Cerebellar nuclear complex (tissue), 1 donor: ENCODE measurements at regions not wholly inside any gene's neighbourhood (a gene's known extent, or its start where the extent isn't known, plus 50 kb on each side); places are given as distances from the start of the nearest gene placed in this dataset.
"Not testable (repeated sequence)": the region's sequence is repeated elsewhere in the genome, so short reads cannot be mapped to it uniquely, and the experiment has no call there.

ENCODE experiments used
- DNase-seq, 2 experiments: peaks; one replicate each; lab custom pipeline; 2025; lab: John Stamatoyannopoulos, UW

- DNase-seq, result no peak
Observed at GRCh38 chr3:145032791-145033190, 1061.2 kb downstream of the DIPK2A start.

- DNase-seq, result no peak
Observed at GRCh38 chr3:145035682-145036081, 1064.1 kb downstream of the DIPK2A start.

- not testable (repeated sequence) for DNase-seq
Observed at GRCh38 chr3:145054055-145054454, 1082.4 kb downstream of the DIPK2A start.

- DNase-seq, result no peak
Observed at GRCh38 chr3:145055375-145056076, 1083.9 kb downstream of the DIPK2A start.

DNA sequence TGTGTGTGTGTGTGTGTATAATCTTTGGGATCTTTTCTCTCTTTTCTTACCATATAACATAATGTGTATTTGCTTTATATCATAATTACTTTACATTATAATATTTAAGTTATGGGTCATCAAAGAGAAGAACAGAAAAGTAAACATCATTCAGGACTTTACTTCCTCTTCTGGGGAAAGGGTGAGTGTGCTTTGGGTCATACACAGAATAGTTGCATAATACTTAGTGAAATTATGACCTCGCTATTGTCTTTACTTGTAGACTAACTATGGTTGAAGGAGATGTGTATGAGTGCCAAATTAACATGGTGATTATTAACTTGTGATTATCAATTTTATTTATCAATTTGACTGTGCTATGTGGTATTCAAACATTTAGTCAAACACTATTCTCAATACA is 1086.9 kb downstream of the DIPK2A start:
- no peak for DNase-seq

DNA sequence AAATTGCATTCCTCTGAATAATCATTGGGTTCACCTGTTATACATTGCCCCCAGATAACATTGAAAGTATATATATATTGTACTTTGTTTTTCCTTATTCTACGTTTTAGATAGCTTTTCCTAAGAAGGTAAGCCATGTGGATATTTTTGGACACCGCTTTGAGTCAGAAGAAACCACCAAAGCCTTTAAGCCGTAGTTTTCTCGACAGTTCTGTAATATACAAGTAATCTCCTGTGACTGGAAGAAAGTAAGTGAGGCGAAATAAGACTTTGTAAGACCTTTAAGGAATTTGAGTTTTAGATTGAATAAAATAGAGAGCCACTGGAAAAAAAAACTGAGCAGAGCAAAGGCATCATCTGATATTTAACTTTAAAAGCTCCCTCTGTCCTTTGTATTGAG is 1092.0 kb downstream of the DIPK2A start:
- DNase-seq, result no peak

GRCh38 chr3:145070795-145071194 is 1090.2 kb downstream of the PLOD2 start:
- no peak for DNase-seq

DNA sequence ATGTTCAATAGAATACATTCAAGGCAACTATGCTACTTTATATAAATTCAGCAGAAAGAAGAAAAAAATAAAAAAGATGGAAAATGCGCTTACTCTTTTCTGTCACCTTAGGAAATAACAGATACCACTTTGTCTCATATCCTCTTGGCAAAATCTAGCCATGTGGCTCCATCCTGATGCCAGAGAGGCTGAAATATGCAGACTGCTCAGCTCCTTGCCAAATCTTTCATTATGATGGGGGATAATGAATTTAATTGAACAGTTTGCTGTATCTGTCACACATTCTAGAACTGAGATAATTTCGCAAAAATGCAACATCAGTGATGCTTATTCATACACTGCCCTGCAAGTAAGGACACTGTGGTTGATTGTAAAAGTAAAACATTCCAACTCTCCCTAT is 1081.5 kb downstream of the PLOD2 start:
- DNase-seq, result no peak

DNA sequence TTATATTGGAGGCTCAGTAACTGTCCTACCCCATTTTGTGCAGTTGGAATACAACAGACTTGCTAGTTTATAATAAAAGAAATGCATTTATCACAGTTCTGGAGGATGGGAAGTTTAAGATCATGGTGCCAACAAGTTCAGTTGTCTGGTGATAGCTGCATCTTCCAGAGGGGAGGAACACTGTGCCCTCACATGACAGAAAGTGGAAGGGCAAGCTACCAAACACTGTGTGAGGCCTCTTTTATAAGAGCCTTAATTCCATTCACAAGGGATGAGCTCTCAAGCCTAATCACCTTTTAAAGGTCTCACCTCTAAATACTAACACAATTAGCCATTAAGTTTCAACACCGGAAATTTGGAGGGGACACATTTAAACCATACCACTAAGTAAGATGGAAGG is 1073.9 kb downstream of the PLOD2 start:
- DNase-seq, result no peak

- DNase-seq, result no peak
Observed at GRCh38 chr3:145088917-145089316, 1072.1 kb downstream of the PLOD2 start.

DNA sequence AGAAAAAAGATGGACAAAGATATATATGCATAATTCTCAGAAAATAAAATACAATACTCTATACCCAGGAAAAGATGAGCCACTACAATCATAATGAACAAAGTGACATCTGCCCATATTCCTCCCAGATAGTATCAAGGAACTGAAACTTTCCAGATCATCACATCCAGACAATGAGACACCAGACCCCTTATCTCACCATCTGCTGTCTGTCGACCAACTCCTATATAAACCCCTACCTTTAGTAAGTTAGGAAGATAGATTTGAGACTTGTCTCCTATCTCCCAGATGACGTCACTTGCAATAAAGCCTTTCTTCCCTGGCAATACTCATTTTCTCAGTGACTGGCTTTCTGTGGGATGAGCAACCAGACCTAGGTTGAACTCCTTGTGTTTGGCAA is 1071.6 kb downstream of the PLOD2 start:
- no peak for DNase-seq

- DNase-seq, result no peak
Observed at GRCh38 chr3:145094355-145094941, 1066.5 kb downstream of the PLOD2 start.

DNA sequence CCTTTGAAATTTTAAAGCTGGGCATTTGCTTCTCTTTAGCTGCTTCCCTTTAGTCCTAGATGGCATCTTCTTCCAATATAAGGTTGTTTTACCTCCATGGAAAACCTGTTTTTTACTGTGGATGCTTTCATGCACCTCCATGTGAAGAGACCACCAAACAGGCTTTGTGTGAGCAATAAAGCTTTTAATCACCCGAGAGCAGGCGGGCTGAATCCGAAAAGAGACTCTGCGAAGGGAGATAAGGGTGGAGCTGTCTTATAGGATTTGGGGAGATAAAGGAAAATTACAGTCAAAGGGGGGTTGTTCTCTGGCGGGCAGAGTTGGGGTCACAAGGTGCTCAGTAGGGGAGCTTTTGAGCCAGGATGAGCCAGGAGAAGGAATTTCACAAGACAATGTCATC is 1049.8 kb downstream of the PLOD2 start:
- not testable (repeated sequence) for DNase-seq

DNA sequence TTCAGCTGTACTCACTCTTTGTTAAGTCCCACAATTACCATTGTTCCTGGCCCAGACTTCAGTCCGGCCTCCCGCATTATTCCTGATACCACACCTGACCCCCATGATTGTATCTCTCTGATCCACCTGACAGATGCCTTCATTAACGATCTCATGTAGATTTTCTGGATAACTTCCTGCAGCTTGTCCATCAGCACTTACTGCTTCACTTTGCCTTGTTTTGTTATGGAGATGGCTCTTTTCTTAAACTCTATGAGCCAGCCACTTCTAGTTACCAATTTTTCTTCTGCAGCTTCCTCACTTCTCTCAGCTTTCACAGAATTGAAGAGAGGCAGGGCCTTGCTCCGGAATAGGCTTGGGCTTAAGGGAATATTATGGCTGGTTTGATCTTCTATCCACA is 1044.2 kb downstream of the PLOD2 start:
- DNase-seq, result no peak

- no peak for DNase-seq
Observed at GRCh38 chr3:145118303-145118702, 1042.7 kb downstream of the PLOD2 start.

- no peak for DNase-seq
Observed at GRCh38 chr3:145124900-145125678, 1035.9 kb downstream of the PLOD2 start.

- no peak for DNase-seq
Observed at GRCh38 chr3:145133281-145133680, 1027.7 kb downstream of the PLOD2 start.

GRCh38 chr3:145134738-145135137 is 1026.2 kb downstream of the PLOD2 start:
- no peak for DNase-seq

- DNase-seq, result no peak
Observed at GRCh38 chr3:145144361-145144760, 1016.6 kb downstream of the PLOD2 start.

DNA sequence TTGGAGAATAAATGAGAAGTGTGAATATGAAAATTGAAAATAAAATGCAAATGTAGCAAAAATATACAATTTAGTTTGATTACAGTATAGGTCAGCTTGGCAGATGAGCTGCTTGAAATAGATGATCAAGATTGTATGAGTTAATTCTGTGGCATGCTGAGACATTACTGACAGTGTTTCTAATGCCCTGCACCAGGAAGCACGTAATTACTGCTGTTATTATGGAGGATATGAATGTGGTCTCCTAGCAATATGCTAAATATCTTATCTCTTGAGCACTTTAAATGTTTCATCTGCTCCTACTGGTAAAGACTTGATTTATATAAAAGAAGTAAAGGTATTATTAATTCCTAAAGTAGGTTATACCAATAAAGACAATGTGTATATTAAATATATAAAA is 1015.5 kb downstream of the PLOD2 start:
- DNase-seq, result no peak

GRCh38 chr3:145159640-145160039 is 1001.3 kb downstream of the PLOD2 start:
- DNase-seq, result no peak

DNA sequence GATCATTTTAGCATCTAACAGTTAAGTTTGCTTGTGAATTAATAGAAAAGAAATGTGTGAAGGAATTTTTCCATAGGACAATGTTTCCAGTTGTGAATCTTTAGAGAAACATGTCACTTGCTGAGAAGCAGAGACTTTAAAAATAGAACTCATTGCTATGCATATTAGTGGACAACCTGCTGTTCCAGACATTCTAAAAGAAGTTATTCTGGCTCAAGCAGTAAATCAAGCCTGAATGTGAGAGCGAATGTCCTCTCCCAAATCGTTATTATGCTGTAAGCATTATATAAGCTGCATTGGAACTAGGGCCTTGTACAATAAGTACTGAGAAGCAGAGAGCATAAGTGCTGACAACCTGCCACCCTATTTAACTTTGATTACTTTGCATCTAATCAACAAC is 990.9 kb downstream of the PLOD2 start:
- no peak for DNase-seq

GRCh38 chr3:145175626-145176025 is 985.4 kb downstream of the PLOD2 start:
- DNase-seq, result no peak
